ENCODE measurements at regions not wholly inside any gene's neighbourhood (a gene's known extent, or its start where the extent isn't known, plus 50 kb on each side); places are given as distances from the start of the nearest gene placed in this dataset.
A peak's percentile ranks its signal among the peaks of the same experiment; 100 is the strongest.

- no peak overlapping the region for H3K4me3 ChIP-seq (ENCODE audit: low read length in 2 of 2)
- H3K27me3 ChIP-seq (ENCODE audit: control insufficient read depth in 2 of 2, insufficient read depth in 1 of 2, low read length in 1 of 2): no peaks in the 10 kb centered on the region
- 94% methylated on average over 3 of the region's 3 CpGs for WGBS
- no peak for DNase-seq (ENCODE audit: low read depth in 6 of 9, low spot score in 9 of 9)
- H3K27ac ChIP-seq (ENCODE audit: low read depth in 1 of 2, low read length in 1 of 2): no peak overlapping the region
- no peaks in the 10 kb centered on the region for H3K36me3 ChIP-seq (ENCODE audit: control insufficient read depth in 2 of 2, insufficient read depth in 2 of 2, low read length in 1 of 2)
- no peaks in the 10 kb centered on the region for H3K9me3 ChIP-seq (ENCODE audit: control insufficient read depth in 2 of 2, insufficient read depth in 1 of 2, low read length in 1 of 2)
- no peaks in the 10 kb centered on the region for H3K4me1 ChIP-seq (ENCODE audit: control insufficient read depth in 2 of 2, insufficient read depth in 2 of 2, low read length in 2 of 2)
These were observed 115.9 kb upstream of the GAS1 start for GRCh38 chr9:87063246-87063645.

GRCh38 chr9:87063871-87064270 lies 116.6 kb upstream of the GAS1 start:
- no peaks in the 10 kb centered on the region for H3K27me3 ChIP-seq (ENCODE audit: control insufficient read depth in 2 of 2, insufficient read depth in 1 of 2, low read length in 1 of 2)
- H3K4me3 ChIP-seq (ENCODE audit: low read length in 2 of 2): no peak overlapping the region
- no peaks in the 10 kb centered on the region for H3K4me1 ChIP-seq (ENCODE audit: control insufficient read depth in 2 of 2, insufficient read depth in 2 of 2, low read length in 2 of 2)
- WGBS: 86% methylated on average over 1 of the region's 1 CpG
- H3K9me3 ChIP-seq (ENCODE audit: control insufficient read depth in 2 of 2, insufficient read depth in 1 of 2, low read length in 1 of 2): no peaks in the 10 kb centered on the region
- DNase-seq (ENCODE audit: low read depth in 6 of 9, low spot score in 9 of 9): no peak
- H3K36me3 ChIP-seq (ENCODE audit: control insufficient read depth in 2 of 2, insufficient read depth in 2 of 2, low read length in 1 of 2): no peaks in the 10 kb centered on the region
- no peak overlapping the region for H3K27ac ChIP-seq (ENCODE audit: low read depth in 1 of 2, low read length in 1 of 2)

- DNase-seq (ENCODE audit: low read depth in 6 of 9, low spot score in 9 of 9): no peak
- no peak overlapping the region for H3K4me3 ChIP-seq (ENCODE audit: low read length in 2 of 2)
- no peaks in the 10 kb centered on the region for H3K9me3 ChIP-seq (ENCODE audit: control insufficient read depth in 2 of 2, insufficient read depth in 1 of 2, low read length in 1 of 2)
- H3K27me3 ChIP-seq (ENCODE audit: control insufficient read depth in 2 of 2, insufficient read depth in 1 of 2, low read length in 1 of 2): no peaks in the 10 kb centered on the region
- no peaks in the 10 kb centered on the region for H3K36me3 ChIP-seq (ENCODE audit: control insufficient read depth in 2 of 2, insufficient read depth in 2 of 2, low read length in 1 of 2)
- no peak overlapping the region for H3K27ac ChIP-seq (ENCODE audit: low read depth in 1 of 2, low read length in 1 of 2)
- WGBS: 93% methylated on average over 4 of the region's 4 CpGs
- H3K4me1 ChIP-seq (ENCODE audit: control insufficient read depth in 2 of 2, insufficient read depth in 2 of 2, low read length in 2 of 2): no peaks in the 10 kb centered on the region
These were observed 117.0 kb upstream of the GAS1 start for GRCh38 chr9:87064311-87064710.

- DNase-seq (ENCODE audit: low read depth in 6 of 9, low spot score in 9 of 9): no peak
These were observed 118.7 kb upstream of the GAS1 start for GRCh38 chr9:87065981-87066380.

GRCh38 chr9:87067426-87067825 lies 120.1 kb upstream of the GAS1 start:
- Histone ChIP-seq H3K9me3 (ENCODE audit: control insufficient read depth in 2 of 2, insufficient read depth in 1 of 2, low read length in 1 of 2) (no peaks in the 10 kb centered on the region), H3K4me1 (ENCODE audit: control insufficient read depth in 2 of 2, insufficient read depth in 2 of 2, low read length in 2 of 2) (no peaks in the 10 kb centered on the region), H3K36me3 (ENCODE audit: control insufficient read depth in 2 of 2, insufficient read depth in 2 of 2, low read length in 1 of 2) (no peaks in the 10 kb centered on the region), H3K27me3 (ENCODE audit: control insufficient read depth in 2 of 2, insufficient read depth in 1 of 2, low read length in 1 of 2) (no peaks in the 10 kb centered on the region), H3K4me3 (ENCODE audit: low read length in 2 of 2) (no peak overlapping the region), H3K27ac (ENCODE audit: low read depth in 1 of 2, low read length in 1 of 2) (no peak overlapping the region)
- no peak for DNase-seq (ENCODE audit: low read depth in 6 of 9, low spot score in 9 of 9)
- WGBS: 50% methylated on average over 1 of the region's 1 CpG

More at GRCh38 chr9:87065981-87066380, 118.7 kb upstream of the GAS1 start:
- no peaks in the 10 kb centered on the region for H3K36me3 ChIP-seq (ENCODE audit: control insufficient read depth in 2 of 2, insufficient read depth in 2 of 2, low read length in 1 of 2)
- no peaks in the 10 kb centered on the region for H3K27me3 ChIP-seq (ENCODE audit: control insufficient read depth in 2 of 2, insufficient read depth in 1 of 2, low read length in 1 of 2)
- no peak overlapping the region for H3K27ac ChIP-seq (ENCODE audit: low read depth in 1 of 2, low read length in 1 of 2)
- 96% methylated on average over 4 of the region's 4 CpGs for WGBS
- H3K4me1 ChIP-seq (ENCODE audit: control insufficient read depth in 2 of 2, insufficient read depth in 2 of 2, low read length in 2 of 2): no peaks in the 10 kb centered on the region
- H3K4me3 ChIP-seq (ENCODE audit: low read length in 2 of 2): no peak overlapping the region
- no peaks in the 10 kb centered on the region for H3K9me3 ChIP-seq (ENCODE audit: control insufficient read depth in 2 of 2, insufficient read depth in 1 of 2, low read length in 1 of 2)

- Histone ChIP-seq H3K27me3 (ENCODE audit: control insufficient read depth in 2 of 2, insufficient read depth in 1 of 2, low read length in 1 of 2) (no peaks in the 10 kb centered on the region), H3K4me3 (ENCODE audit: low read length in 2 of 2) (no peak overlapping the region), H3K9me3 (ENCODE audit: control insufficient read depth in 2 of 2, insufficient read depth in 1 of 2, low read length in 1 of 2) (no peaks in the 10 kb centered on the region), H3K36me3 (ENCODE audit: control insufficient read depth in 2 of 2, insufficient read depth in 2 of 2, low read length in 1 of 2) (no peaks in the 10 kb centered on the region), H3K4me1 (ENCODE audit: control insufficient read depth in 2 of 2, insufficient read depth in 2 of 2, low read length in 2 of 2) (no peaks in the 10 kb centered on the region), H3K27ac (ENCODE audit: low read depth in 1 of 2, low read length in 1 of 2) (no peak overlapping the region)
- DNase-seq (ENCODE audit: low read depth in 6 of 9, low spot score in 9 of 9): no peak
- 97% methylated on average over 4 of the region's 4 CpGs for WGBS
These were observed 121.0 kb upstream of the GAS1 start for GRCh38 chr9:87068177-87068840.

- Histone ChIP-seq H3K9me3 (ENCODE audit: control insufficient read depth in 2 of 2, insufficient read depth in 1 of 2, low read length in 1 of 2) (no peaks in the 10 kb centered on the region), H3K4me1 (ENCODE audit: control insufficient read depth in 2 of 2, insufficient read depth in 2 of 2, low read length in 2 of 2) (no peaks in the 10 kb centered on the region), H3K4me3 (ENCODE audit: low read length in 2 of 2) (no peak overlapping the region), H3K27me3 (ENCODE audit: control insufficient read depth in 2 of 2, insufficient read depth in 1 of 2, low read length in 1 of 2) (no peaks in the 10 kb centered on the region), H3K27ac (ENCODE audit: low read depth in 1 of 2, low read length in 1 of 2) (no peak overlapping the region), H3K36me3 (ENCODE audit: control insufficient read depth in 2 of 2, insufficient read depth in 2 of 2, low read length in 1 of 2) (no peaks in the 10 kb centered on the region)
- DNase-seq (ENCODE audit: low read depth in 6 of 9, low spot score in 9 of 9): peak in 1 of 9 donors; percentile 13
- WGBS: 68% methylated on average over 3 of the region's 3 CpGs
These were observed 122.4 kb upstream of the GAS1 start for GRCh38 chr9:87069690-87070089.

GRCh38 chr9:87070336-87070735 lies 123.0 kb upstream of the GAS1 start:
- DNase-seq (ENCODE audit: low read depth in 6 of 9, low spot score in 9 of 9): no peak
- no peaks in the 10 kb centered on the region for H3K4me1 ChIP-seq (ENCODE audit: control insufficient read depth in 2 of 2, insufficient read depth in 2 of 2, low read length in 2 of 2)
- no peaks in the 10 kb centered on the region for H3K36me3 ChIP-seq (ENCODE audit: control insufficient read depth in 2 of 2, insufficient read depth in 2 of 2, low read length in 1 of 2)
- 92% methylated on average over 3 of the region's 3 CpGs for WGBS
- no peaks in the 10 kb centered on the region for H3K27me3 ChIP-seq (ENCODE audit: control insufficient read depth in 2 of 2, insufficient read depth in 1 of 2, low read length in 1 of 2)
- H3K9me3 ChIP-seq (ENCODE audit: control insufficient read depth in 2 of 2, insufficient read depth in 1 of 2, low read length in 1 of 2): no peaks in the 10 kb centered on the region
- no peak overlapping the region for H3K4me3 ChIP-seq (ENCODE audit: low read length in 2 of 2)
- no peak overlapping the region for H3K27ac ChIP-seq (ENCODE audit: low read depth in 1 of 2, low read length in 1 of 2)

- WGBS: 90% methylated on average over 3 of the region's 3 CpGs
- no peak for DNase-seq (ENCODE audit: low read depth in 6 of 9, low spot score in 9 of 9)
- Histone ChIP-seq H3K27me3 (ENCODE audit: control insufficient read depth in 2 of 2, insufficient read depth in 1 of 2, low read length in 1 of 2) (no peaks in the 10 kb centered on the region), H3K4me1 (ENCODE audit: control insufficient read depth in 2 of 2, insufficient read depth in 2 of 2, low read length in 2 of 2) (no peaks in the 10 kb centered on the region), H3K36me3 (ENCODE audit: control insufficient read depth in 2 of 2, insufficient read depth in 2 of 2, low read length in 1 of 2) (no peaks in the 10 kb centered on the region), H3K27ac (ENCODE audit: low read depth in 1 of 2, low read length in 1 of 2) (no peak overlapping the region), H3K9me3 (ENCODE audit: control insufficient read depth in 2 of 2, insufficient read depth in 1 of 2, low read length in 1 of 2) (no peaks in the 10 kb centered on the region), H3K4me3 (ENCODE audit: low read length in 2 of 2) (no peak overlapping the region)
These were observed 124.2 kb upstream of the GAS1 start for GRCh38 chr9:87071473-87071872.

Data from thymus (tissue), 11 donors.